ENCODE measurements at regions not wholly inside any gene's neighbourhood (a gene's known extent, or its start where the extent isn't known, plus 50 kb on each side); places are given as distances from the start of the nearest gene placed in this dataset.

DNA sequence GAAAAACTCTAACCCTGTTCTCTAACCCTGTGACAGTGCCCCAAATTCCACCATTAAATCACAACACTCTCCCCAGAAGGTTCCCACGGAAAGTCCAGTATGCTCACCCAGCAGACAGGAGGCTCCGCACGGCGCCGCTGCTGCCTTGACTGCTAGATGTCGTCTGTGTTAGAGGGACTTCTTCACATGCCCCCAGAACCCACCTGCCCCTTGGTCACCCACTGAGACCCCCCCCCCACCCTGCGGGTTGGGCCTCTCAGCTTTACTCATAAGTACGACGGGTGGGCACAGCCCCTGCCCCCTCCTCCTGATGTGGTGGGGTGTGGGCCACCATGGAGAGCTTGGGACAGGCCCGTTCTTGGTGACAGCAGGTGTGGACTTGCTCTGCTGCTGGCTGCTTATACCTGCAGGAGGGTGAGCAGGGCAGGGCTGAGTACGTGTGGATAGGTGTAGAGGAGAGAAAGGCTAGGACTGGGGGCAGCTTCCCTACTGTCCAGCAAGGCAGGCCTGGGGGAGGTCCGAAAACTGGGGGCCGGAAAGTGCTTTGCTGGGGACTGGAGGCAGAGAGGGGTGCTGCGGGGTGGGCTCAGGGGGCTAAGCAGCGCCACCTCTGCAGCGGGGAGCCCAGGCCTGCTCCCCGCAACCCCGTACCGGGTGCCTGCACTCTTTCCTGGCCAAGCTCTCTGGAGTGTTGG, 57.5 kb upstream of the OLFM1 start:
- no peak for DNase-seq (ENCODE audit: low read depth, low spot score)

- no peak for DNase-seq (ENCODE audit: low read depth, low spot score)
These were observed 56.8 kb upstream of the OLFM1 start for GRCh38 chr9:135030566-135031226.

DNA sequence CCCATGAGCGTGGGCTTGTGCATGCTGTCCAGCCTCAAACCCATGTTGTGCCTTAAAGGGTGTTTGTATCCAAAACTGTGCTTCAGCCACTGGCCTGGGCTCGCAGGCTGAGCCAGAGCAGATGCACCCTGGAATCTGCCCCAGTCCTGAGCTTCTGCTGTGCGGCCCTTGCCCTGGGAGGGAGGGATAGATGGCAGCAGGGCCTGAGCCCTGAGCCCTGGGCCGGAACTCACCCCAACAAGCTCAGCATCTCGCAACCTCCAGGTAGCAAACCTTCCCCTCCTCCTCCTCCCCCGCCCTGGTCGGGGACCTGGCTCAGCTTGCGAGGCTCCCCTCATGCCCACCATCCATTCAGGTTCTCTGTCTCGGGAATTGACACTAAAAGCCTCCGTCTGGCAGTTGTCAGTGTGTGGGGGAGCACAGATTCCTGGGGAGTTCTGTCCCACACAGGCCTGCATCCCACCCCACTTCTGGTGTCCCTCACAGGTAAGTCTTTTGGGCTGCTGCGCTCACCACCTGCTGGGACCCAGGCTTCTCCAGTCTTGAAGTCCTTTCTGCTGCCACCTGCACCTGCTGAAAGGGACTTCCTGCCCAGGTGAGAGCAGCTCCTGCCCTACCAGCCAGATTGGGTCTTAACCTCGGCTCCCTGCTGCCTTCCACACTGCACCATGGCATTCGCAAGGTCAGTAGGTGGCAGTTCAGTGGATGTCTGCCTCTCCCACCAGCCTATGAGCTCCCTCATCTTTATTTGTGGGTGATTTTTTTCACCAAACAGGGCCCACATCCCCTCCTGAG, 55.2 kb upstream of the OLFM1 start:
- no peak for DNase-seq (ENCODE audit: low read depth, low spot score)

DNA sequence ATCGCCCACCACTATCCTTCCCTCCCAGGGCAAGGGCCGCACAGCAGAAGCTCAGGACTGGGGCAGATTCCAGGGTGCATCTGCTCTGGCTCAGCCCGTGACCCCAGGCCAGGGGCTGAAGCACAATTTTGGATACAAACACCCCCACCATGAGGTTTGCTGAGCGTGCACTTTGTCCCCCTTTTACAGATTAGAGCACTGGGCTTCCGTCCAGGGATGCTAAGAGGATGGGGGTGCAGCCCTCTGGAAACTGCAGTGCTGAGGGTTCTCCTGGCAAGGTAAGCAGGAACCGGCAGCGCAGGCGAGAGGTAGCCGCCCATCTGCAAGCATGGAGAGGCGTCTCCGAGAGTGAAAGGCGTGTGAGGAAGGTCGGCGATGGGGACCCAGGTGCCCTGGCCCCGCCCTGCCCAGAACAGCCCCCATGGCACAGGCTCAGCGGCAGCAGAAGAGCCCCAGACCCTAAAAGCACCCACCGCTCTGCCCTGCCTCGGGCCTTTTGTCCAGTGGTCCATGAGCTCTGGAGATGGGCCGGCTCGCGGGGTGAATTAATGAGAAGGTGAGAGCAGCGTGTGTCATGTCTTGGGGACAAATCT, 54.5 kb upstream of the OLFM1 start:
- no peak for DNase-seq (ENCODE audit: low read depth, low spot score)

DNA sequence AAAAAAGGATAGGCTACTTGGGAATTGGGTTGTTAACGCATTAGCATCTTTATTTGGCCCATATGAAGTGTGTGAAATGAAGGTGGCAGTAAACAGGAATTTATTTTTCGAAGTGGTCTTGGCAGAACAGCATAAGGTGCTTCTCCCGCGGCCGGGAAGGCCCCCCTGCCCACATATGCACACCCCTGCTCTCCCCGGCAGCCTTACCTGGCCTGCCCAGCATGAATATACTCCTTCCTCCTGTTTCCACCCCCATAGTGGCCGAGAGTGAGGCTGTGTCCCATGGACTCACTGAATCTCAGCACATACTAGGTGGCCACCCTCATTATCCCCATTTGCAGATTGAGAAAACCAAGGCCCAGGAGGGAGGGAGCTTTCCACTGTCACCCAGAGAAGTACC, 54.0 kb upstream of the OLFM1 start:
- DNase-seq (ENCODE audit: low read depth, low spot score), result no peak

DNA sequence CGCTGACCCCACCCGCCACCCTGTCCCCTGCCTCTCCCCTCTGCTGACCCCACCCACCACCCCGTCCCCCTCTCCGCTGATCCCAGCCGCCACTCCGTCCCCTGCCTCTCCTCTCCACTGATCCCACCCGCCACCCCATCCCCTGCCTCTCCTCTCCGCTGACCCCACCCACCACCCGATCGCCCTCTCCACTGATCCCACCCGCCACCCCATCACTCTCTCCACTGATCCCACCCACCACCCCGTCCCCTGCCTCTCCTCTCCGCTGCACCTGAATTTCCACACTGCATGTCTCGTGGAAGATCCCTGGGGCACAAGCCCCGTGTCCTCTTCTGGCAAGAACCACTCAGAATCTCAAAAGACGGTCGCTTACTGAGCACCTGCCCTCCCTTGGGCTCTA, 53.4 kb upstream of the OLFM1 start:
- DNase-seq (ENCODE audit: low read depth, low spot score), result no peak

GRCh38 chr9:135035781-135036760, 51.4 kb upstream of the OLFM1 start:
- DNase-seq (ENCODE audit: low read depth, low spot score), result no peak

DNA sequence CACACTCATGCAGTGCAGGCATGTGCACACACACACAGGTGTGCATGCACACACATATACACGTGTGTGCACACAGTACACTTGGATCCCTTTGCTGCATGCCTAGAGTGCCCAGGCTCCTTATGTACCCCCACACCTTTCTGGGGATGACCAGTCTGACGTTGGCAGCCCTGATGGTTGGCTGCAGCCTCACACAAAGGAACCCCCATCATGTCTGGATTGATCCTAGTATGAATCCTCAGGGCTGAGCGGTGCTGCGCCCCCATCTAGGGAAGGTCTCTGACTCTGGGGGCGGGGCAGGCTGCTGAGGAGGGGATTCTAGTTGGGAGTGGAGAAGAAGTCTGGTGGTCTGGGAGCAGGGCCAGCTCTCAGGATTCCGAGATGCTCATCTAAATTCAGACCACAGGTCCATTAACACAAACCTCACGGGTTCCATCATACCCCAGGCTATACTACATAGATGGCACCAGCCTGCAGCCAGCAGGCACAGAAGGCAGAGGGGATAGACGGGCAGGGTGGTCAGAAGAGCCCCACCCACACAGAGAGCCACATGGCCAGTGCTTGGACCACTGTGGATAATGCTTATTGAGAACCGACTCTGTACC, 50.5 kb upstream of the OLFM1 start:
- DNase-seq (ENCODE audit: low read depth, low spot score), result no peak

DNA sequence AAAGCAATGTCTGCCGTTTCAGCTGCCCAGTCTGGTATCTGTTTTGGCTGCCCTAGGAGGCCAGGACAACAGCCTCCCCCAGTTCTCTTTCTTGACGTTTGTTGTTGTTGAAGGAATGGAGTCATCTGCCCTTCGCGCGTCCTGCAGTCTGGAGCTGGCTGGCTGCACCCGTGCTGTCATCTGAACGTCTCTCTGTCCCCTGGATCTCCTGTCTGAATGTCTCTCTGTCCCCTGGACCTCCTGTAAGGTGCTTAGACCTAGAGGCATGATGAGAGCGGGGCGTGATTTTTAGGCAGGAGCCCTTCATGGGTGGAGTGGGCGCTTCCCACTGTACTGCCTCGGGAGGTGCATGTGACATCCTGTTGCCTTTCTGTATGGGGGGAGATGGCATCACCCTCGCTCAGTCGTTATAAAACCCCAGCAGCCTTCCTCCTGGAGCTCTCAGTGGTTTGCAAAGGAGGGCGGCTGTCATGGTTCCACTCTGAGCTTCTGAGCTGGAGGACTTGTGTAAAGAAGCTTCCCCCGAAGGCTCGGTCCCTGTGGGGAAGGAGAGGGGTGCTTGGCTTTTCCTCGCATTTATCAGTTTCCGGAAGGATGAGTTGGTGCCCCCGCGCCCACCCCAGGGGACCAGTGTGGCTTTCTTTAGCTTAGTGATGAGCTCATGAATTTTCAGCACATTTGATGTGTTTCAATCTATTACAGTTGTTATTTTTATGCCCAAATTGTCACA, 49.8 kb upstream of the OLFM1 start:
- no peak for DNase-seq (ENCODE audit: low read depth, low spot score)

All from iPS DF 19.7 (cell line).